CD4-positive, alpha-beta T cell treated with Interleukin-6 for 4 hours (primary cell): ENCODE measurements at regions not wholly inside any gene's neighbourhood (a gene's known extent, or its start where the extent isn't known, plus 50 kb on each side); places are given as distances from the start of the nearest gene placed in this dataset.

Experiments
- DNase-seq: peaks from one replicate; pipeline ENCODE4 v3.0.0-alpha.2; 2020; ENCODE audit warnings: mixed read lengths

- no peak for DNase-seq
Observed at GRCh38 chr7:46710927-46711326, 789.9 kb upstream of the IGFBP3 start.

DNA sequence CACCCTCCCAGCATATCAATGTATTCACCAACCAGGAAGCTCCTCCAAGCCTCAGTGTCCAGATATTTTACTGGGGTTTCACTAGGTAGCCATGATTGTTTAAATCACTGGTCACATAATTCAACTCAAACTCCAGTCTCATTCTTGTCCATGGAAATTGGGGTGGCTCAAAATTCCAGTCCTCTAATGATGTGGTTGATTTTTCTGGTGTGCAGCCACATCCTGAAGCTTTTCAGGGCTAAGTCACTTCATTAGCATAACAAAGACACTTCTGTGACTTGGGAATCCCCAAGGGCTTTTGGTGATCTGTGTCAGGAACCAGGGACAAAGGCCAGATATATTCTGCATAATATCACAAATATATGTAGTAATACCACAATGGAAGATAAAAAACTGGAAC, 786.9 kb upstream of the IGFBP3 start:
- DNase-seq: no peak

GRCh38 chr7:46705386-46706255, 784.5 kb upstream of the IGFBP3 start:
- no peak for DNase-seq

DNA sequence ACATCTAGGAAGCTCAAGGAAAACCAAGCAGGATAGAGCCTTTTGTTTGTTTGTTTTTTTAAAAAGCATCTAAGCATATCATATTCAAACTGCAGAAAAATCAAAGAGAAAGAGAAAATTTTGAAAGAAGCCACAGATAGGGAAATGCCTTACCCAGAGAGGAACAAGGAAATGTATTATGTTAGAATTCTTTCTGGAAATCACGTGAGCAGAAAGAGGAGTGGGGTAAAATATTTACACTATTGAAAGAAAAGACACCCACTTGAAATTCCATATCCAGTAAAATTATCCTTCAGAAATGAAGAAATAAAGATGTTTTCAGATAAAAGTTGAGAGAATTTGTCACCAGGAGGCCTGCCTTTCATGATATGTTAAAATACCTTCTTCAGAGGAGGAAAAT, 775.7 kb upstream of the IGFBP3 start:
- no peak for DNase-seq

- no peak for DNase-seq
Observed at GRCh38 chr7:46695051-46695708, 774.1 kb upstream of the IGFBP3 start.

- DNase-seq: no peak
Observed at GRCh38 chr7:46694058-46694457, 773.0 kb upstream of the IGFBP3 start.

DNA sequence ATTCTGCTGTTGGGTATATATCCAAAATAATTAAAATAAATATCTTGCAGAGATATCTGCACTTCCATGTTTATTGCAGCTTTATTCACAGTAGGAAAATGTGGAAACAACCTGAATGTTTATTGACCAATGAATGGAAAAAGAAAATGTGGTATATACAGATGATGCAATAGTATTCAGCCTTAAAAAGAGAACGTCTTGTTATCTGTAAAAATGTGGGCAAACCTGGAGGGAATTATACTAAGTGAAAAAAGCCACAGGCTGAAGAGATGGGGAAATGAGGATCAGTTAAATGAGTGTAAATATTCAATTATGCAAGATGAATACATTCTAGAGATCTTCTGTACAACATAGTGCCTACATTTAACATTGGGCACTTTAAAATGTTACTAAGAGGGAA, 766.1 kb upstream of the IGFBP3 start:
- no peak for DNase-seq

- no peak for DNase-seq
Observed at GRCh38 chr7:46685051-46685450, 764.0 kb upstream of the IGFBP3 start.

- DNase-seq: no peak
Observed at GRCh38 chr7:46682836-46683624, 762.0 kb upstream of the IGFBP3 start.

DNA sequence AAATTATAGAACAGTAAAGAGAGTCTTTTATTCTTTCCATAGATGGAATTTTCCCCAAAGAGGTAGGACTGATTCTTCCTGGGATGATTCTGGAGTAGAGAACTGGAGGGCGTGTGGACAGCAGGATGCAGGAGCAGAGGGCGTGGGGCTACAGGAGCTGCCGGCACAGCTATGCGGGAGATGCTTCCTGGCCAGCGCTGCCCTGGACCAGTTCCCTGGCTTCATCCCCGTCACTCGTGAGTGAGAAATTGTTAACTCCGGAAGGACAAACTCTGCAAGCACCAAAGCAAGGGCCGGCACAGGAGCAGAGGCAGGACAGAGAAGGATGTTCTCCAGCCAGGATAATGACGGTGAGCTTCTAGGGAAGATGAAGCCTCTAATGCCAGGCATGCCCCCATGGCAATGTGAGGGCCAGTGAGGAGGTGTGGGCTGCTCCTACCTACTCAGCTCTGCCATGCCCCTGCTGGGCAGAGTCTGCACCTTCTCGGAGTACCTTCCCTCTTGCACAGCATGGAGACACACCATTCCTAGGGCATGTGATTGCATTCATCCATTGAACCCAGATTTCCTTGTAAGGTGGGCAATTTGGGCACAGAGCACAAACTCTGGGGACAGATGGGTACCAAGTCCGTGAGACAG, 760.9 kb upstream of the IGFBP3 start:
- no peak for DNase-seq

DNA sequence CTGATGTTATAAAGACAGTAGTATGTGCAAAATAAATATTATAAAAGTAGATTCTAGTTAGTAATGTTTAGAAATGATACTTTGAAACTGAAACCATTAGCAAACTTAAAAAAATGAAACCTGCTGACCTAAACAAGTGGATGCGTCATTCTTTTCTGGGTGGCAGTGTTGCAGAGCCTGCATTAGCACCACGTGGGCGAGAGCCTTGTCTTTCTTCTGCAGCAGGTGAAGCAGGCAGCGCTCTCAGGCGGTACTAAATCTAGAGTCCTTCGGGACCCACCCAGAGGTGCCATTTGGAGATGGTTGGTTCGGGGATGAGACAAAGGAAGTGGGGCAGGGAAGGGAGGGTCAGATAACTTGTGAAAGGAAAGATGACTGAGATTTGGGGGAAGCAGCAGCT, 759.1 kb upstream of the IGFBP3 start:
- no peak for DNase-seq

DNA sequence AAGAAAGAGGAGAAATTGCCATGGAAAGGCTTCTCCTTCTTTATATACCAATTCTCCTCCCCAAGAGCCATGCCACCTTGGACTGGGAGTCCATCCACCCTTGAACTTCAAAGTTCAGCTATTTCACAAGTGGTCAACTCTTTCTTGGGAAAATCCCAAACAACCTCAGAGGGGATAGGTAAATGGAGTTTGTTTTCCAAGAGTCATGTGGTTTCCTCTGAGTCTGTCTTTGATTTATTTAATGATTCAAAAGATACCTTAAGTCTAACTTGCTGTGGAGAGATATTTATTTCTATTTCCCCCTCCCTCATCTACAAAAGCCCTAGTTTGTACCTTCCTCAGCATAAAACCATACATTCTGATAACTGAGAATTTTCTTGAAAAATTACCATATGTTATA, 758.6 kb upstream of the IGFBP3 start:
- DNase-seq: no peak

DNA sequence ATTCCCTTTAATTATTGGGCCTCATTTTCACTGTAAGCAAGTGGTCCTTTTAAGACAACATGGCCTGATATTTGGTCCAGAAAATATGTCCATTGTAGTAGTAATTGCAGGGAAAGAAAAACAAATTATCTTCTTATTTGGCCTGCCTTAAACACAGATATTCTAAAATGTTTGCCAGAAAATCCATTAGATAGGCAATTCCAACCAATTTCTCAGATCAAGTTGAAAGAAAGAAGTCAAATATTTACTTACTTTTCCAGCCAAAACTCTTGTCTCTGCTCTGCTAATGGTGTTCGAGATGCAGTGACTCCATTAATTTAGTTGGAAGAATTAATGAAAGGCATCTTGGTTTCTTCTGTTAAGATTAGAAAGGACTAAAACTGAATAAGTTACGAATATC, 757.3 kb upstream of the IGFBP3 start:
- DNase-seq: no peak

- no peak for DNase-seq
Observed at GRCh38 chr7:46675456-46675855, 754.4 kb upstream of the IGFBP3 start.

DNA sequence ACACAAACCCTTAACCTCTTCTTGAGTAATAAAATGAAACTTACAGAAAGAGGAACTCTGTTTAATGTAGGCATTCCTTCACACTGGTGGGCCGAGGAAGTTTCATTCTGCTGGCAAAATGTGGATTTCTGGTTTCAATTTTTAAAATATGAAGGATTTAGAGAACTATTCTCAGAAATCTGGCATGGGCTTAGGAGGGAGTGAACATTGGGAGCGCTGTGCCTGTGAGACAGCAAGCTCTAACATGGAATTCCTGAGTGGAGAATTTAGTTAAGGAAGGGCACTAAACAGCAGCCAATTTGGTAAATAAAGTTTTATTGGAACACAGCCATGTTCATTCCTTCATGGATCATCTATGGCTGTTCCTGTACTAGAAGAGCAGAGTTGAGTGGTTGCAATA, 751.8 kb upstream of the IGFBP3 start:
- no peak for DNase-seq

DNA sequence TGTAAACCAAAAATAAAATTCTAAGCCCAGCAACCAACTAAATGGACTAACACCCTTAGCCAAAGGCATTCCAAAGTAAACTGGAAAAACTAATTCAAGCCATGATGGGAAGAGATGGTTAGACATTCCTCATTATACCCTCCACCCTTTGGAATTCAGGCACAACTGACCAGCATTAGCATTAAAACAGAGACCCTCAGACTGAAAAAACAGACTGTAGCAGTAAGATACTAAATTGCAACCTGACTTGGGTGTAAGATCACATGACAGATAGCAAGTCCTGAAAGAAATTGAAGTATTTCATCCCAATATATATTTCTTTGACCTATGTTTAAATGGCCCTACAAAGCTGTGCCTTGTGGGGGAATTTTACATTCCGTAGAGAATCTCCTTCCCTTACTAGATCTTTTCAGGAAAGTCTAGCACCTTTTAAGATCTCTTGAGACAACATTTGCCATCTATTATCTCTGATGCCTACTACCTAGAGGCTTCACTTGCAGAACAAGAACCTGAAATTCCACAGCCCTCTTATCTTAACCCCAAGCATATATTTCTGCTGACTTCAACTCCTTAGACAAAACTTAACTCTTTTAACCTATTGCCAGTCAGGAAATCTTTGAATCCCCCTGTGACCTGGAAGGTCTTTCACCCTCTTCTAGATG, 750.2 kb upstream of the IGFBP3 start:
- DNase-seq: no peak

DNA sequence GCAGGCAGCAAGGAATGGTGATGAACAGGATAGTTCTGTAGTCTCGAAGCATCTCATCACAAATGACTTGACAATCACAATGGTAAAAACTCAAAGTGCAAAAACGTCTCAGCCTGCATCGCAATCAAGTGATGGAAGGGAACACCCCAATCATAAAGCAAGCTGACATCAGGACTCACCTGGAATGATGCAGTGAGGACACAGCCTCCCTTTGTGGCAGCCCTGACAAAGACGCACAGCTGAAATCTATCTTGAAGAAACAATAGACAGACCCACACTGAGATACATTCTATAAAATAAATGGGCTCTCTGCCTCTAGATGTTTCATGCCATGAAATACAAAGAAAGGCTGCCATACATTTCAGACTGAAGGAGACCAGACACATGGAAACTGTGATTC, 748.0 kb upstream of the IGFBP3 start:
- DNase-seq: no peak

DNA sequence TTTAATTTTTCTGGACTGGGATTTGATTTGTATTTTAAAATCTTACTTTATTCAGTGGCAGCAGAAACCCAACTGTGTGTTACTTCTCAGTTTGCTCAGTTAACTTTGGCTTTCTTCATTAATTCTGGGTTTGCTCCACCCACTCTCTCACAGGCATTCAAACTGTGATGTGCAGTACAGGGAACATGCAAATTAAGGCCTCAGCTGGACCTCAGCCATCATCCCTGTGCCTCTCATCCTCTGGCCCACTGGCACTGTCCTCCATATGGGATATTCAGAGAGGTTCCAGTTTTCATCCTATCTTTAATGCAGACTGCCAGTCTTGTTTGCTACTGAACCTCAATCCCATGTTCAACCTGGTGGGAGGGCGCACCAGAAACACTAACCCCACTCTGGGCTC, 743.4 kb upstream of the IGFBP3 start:
- no peak for DNase-seq

GRCh38 chr7:46663025-46663424, 742.0 kb upstream of the IGFBP3 start:
- DNase-seq: no peak

DNA sequence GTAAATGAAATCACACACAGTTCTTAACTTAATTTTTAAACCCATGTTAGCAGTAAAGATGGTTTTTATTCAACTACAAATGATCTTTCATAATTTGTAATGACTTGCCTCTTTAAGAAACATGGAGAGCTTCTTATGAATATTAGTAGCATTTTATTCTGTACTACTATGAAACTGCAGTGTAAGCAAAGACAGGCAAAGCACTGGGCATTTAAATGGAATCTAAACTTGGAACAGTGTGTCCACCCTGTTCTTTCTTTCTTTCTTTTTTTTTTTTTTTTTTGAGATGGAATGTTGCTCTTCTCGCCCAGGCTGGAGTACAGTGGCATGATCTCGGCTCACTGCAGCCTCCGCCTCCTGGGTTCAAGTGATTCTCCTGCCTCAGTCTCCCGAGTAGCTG, 740.4 kb upstream of the IGFBP3 start:
- DNase-seq: no peak

DNA sequence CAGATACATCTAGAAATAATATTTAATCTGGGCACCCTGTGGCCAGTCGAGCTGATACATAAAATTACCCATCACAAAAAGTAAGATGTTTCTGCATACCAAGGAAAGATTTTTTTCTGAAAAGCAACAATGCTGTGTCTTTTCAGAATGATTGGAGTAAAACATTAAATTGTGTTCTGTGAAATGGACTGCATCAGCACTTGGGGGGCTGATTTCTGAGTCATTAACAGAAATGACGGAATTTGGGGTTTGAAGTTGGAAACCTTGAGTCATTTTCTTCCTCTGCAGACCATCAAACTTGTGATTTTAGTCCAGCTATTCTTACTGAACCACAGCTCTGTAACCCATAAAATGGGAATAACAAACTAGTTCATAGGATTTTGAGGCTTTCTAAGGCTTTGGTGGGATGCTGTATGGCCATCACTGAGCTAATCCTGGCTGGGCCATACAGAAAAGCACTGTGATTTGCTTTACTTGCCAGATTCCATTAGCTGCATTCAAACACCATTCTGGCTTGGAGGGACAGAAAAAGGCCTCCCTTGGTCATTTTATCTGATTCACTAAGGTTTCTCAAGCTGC, 739.4 kb upstream of the IGFBP3 start:
- no peak for DNase-seq

DNA sequence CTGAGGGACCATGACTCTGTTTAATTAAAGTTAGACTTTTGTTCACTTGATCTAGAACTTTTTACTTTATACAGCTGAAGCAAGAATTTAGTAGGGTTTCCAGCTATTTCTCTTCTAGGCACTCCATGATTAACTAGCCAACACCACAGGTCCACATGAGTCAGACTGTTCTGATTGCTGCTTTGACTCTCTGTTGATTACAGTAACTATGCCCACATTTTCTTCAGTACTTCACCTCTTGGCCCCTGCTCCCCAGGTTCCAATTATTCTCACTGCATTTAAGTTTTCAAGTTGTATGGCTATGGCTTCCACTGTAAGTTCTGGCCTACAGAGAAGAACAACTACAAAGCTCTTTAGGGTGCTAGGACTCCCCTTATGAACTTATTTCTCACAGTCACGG, 737.2 kb upstream of the IGFBP3 start:
- no peak for DNase-seq
